DOHH2 (cell line): ENCODE measurements at regions not wholly inside any gene's neighbourhood (a gene's known extent, or its start where the extent isn't known, plus 50 kb on each side); places are given as distances from the start of the nearest gene placed in this dataset.

ENCODE experiments used
- H3F3A ChIP-seq: fragments of 200-600 bp; sonication (generic), shearing (Covaris generic); 2 replicates; pipeline ENCODE4 v1.6.0; 2016; ENCODE audit warnings: antibody characterized with exemption, mild to moderate bottlenecking; ENCODE audit not compliant: control insufficient read depth, insufficient read depth
- H3K27ac ChIP-seq: fragments of 200-600 bp; sonication (generic); 2 replicates; pipeline ENCODE4 v1.5.1; 2014; ENCODE audit warnings: low read depth, mild to moderate bottlenecking, low read length, moderate library complexity
- H3K27me3 ChIP-seq: fragments of 200-600 bp; sonication (generic); 2 replicates; pipeline ENCODE4 v1.6.1; 2014; ENCODE audit warnings: mild to moderate bottlenecking, low read length, mixed read lengths; ENCODE audit not compliant: control insufficient read depth
- H3K36me3 ChIP-seq: fragments of 200-600 bp; sonication (generic); 2 replicates; pipeline ENCODE4 v1.6.1; 2014; ENCODE audit warnings: mild to moderate bottlenecking, low read length, moderate library complexity, mixed read lengths; ENCODE audit not compliant: control insufficient read depth
- H3K4me1 ChIP-seq: fragments of 200-600 bp; sonication (generic); 2 replicates; pipeline ENCODE4 v1.6.1; 2014; ENCODE audit warnings: mild to moderate bottlenecking, low read length, mixed read lengths; ENCODE audit not compliant: control insufficient read depth
- H3K4me2 ChIP-seq: fragments of 200-600 bp; sonication (generic); 2 replicates; pipeline ENCODE4 v1.6.0; 2014; ENCODE audit warnings: mild to moderate bottlenecking, low read length, moderate library complexity
- H3K4me3 ChIP-seq: fragments of 200-600 bp; sonication (generic); 2 replicates; pipeline ENCODE4 v1.5.1; 2014; ENCODE audit warnings: mild to moderate bottlenecking, low read length, mixed read lengths
- H3K79me2 ChIP-seq: fragments of 200-600 bp; sonication (generic); 2 replicates; pipeline ENCODE4 v1.6.1; 2014; ENCODE audit warnings: mild to moderate bottlenecking, low read length, mixed read lengths; ENCODE audit not compliant: control insufficient read depth
- H3K9me2 ChIP-seq: fragments of 200-600 bp; sonication (generic); replicated peaks from 2 replicates; pipeline ENCODE4 v1.6.1; 2014; ENCODE audit warnings: mild to moderate bottlenecking, low read length, mixed read lengths; ENCODE audit not compliant: control insufficient read depth
- H3K9me3 ChIP-seq: fragments of 200-600 bp; sonication (generic); 2 replicates; pipeline ENCODE4 v1.6.1; 2014; ENCODE audit warnings: antibody characterized with exemption, low read length, mixed read lengths; ENCODE audit not compliant: control insufficient read depth, insufficient read depth
- H4K20me1 ChIP-seq: fragments of 200-600 bp; sonication (generic); 2 replicates; pipeline ENCODE4 v1.6.0; 2014; ENCODE audit warnings: low read depth, mild to moderate bottlenecking, antibody characterized with exemption, low read length, moderate library complexity; ENCODE audit not compliant: control insufficient read depth, insufficient read depth
- EZH2phosphoT487 ChIP-seq: fragments of 200-600 bp; sonication (generic); IDR thresholded peaks from 2 replicates; pipeline ENCODE4 v1.6.1; 2017; ENCODE audit warnings: borderline replicate concordance, mild to moderate bottlenecking, antibody characterized with exemption, low read length, moderate library complexity, mixed read lengths
- TF ChIP-seq, protein P1 (sequence below): fragments of 200-600 bp; sonication (generic); IDR thresholded peaks from one replicate; pipeline ENCODE4 v1.5.1; 2014; ENCODE audit warnings: antibody characterized with exemption, mild to moderate bottlenecking, low read depth, low read length; ENCODE audit not compliant: poor library complexity, severe bottlenecking

- Histone ChIP-seq H3K4me3 (no peak overlapping the region), H3K4me2 (no peak overlapping the region), H3K9me2 (no peaks in the 10 kb centered on the region), H3K4me1 (no peaks in the 10 kb centered on the region), H3F3A (no peaks in the 10 kb centered on the region), H3K27ac (no peak overlapping the region), H3K27me3 (no peaks in the 10 kb centered on the region), H4K20me1 (no peaks in the 10 kb centered on the region), H3K79me2 (no peaks in the 10 kb centered on the region), H3K36me3 (no peaks in the 10 kb centered on the region), H3K9me3 (no peaks in the 10 kb centered on the region)
- TF ChIP-seq, protein P1, sequence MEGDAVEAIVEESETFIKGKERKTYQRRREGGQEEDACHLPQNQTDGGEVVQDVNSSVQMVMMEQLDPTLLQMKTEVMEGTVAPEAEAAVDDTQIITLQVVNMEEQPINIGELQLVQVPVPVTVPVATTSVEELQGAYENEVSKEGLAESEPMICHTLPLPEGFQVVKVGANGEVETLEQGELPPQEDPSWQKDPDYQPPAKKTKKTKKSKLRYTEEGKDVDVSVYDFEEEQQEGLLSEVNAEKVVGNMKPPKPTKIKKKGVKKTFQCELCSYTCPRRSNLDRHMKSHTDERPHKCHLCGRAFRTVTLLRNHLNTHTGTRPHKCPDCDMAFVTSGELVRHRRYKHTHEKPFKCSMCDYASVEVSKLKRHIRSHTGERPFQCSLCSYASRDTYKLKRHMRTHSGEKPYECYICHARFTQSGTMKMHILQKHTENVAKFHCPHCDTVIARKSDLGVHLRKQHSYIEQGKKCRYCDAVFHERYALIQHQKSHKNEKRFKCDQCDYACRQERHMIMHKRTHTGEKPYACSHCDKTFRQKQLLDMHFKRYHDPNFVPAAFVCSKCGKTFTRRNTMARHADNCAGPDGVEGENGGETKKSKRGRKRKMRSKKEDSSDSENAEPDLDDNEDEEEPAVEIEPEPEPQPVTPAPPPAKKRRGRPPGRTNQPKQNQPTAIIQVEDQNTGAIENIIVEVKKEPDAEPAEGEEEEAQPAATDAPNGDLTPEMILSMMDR: no peak
- TF ChIP-seq EZH2phosphoT487: no peak
Measured at GRCh38 chr17:56047331-56047730, 105.9 kb upstream of the ANKFN1 start.

- no peaks in the 10 kb centered on the region for H3K9me3 ChIP-seq
- no peak overlapping the region for H3K4me2 ChIP-seq
- H3K27me3 ChIP-seq: no peaks in the 10 kb centered on the region
- H3K4me1 ChIP-seq: no peaks in the 10 kb centered on the region
- H3F3A ChIP-seq: no peaks in the 10 kb centered on the region
- H3K9me2 ChIP-seq: no peaks in the 10 kb centered on the region
- no peaks in the 10 kb centered on the region for H3K36me3 ChIP-seq
- H3K4me3 ChIP-seq: no peak overlapping the region
- no peaks in the 10 kb centered on the region for H3K79me2 ChIP-seq
- TF ChIP-seq, protein P1: no peak
- no peak for TF ChIP-seq EZH2phosphoT487
- H4K20me1 ChIP-seq: no peaks in the 10 kb centered on the region
- H3K27ac ChIP-seq: no peak overlapping the region
Measured at GRCh38 chr17:56057869-56058268, 95.4 kb upstream of the ANKFN1 start.

DNA sequence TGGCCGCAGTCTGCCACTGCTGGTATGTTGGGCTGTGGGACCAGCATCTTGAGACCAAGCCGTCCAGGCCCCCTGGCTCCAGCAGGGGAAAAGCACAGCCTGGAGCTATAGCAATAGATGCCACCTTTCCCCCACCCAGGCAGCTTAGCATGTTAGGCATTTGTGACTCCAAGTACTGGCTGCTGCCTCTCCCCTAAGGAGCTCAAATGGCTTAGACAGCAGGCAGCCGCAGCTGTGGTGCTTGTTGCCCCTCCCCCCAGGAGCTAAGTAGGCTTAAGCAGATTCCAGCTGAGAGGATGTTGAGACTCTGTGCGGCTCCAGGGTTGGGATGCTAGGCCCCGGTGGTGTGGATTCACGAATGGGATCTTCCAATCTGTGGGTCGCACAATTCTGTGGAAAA is 88.8 kb upstream of the ANKFN1 start:
- TF ChIP-seq, protein P1: no peak
- TF ChIP-seq EZH2phosphoT487: no peak
- Histone ChIP-seq H3K4me1 (no peaks in the 10 kb centered on the region), H3K4me2 (no peak overlapping the region), H3K36me3 (no peaks in the 10 kb centered on the region), H4K20me1 (no peaks in the 10 kb centered on the region), H3F3A (no peaks in the 10 kb centered on the region), H3K9me2 (no peaks in the 10 kb centered on the region), H3K27me3 (no peaks in the 10 kb centered on the region), H3K4me3 (no peak overlapping the region), H3K79me2 (no peaks in the 10 kb centered on the region), H3K27ac (no peak overlapping the region), H3K9me3 (no peaks in the 10 kb centered on the region)
